H7 (cell line): ENCODE measurements at regions not wholly inside any gene's neighbourhood (a gene's known extent, or its start where the extent isn't known, plus 50 kb on each side); places are given as distances from the start of the nearest gene placed in this dataset.
A peak's percentile ranks its signal among the peaks of the same experiment; 100 is the strongest.
"Not testable (repeated sequence)": the region's sequence is repeated elsewhere in the genome, so short reads cannot be mapped to it uniquely, and the experiment has no call there.

Experiments used
- DNase-seq: peaks from one replicate; pipeline ENCODE4 v3.0.0; 2012
- H3K27me3 ChIP-seq: 2 replicates; pipeline ENCODE4 v1.6.0; 2011; ENCODE audit warnings: mild to moderate bottlenecking, low read length; ENCODE audit not compliant: control insufficient read depth, insufficient read depth
- H3K36me3 ChIP-seq: replicated peaks from 2 replicates; pipeline ENCODE4 v1.5.1; 2011; ENCODE audit warnings: low read length; ENCODE audit not compliant: control insufficient read depth, insufficient read depth
- H3K4me3 ChIP-seq: 2 replicates; pipeline ENCODE4 v1.5.1; 2011; ENCODE audit warnings: low read depth, mild to moderate bottlenecking, control low read depth, low read length, moderate library complexity; ENCODE audit not compliant: insufficient read depth

DNA sequence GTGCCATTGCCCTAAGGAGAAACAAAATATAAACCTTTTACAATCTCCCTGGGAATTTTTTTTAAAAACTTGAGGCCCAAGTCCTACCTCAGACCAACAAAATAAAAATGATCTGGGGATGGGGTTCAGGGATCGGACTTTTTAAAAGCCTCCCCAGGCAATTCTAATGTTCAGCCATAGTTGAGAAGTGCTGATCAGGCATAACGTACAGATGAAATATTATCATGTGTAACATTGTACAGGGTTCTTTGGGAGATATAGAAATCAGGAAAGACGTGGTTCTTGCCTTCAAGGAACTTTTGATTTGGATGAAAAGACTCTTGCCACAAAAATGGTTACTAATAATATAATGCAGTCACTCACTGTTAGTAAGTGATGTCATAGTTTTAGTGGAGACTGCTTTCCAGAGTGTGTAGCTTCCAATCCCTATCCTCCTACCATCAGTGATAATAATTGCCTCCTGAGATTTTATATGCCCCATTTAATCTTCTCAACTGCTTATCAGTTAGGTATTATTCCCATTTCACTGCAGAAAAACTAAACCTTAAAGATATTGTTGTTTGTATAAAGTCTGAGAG is 135.6 kb downstream of the BRMS1L start:
- Histone ChIP-seq H3K27me3 (no peaks in the 10 kb centered on the region), H3K4me3 (no peak overlapping the region), H3K36me3 (no peaks in the 10 kb centered on the region)
- DNase-seq: no peak

DNA sequence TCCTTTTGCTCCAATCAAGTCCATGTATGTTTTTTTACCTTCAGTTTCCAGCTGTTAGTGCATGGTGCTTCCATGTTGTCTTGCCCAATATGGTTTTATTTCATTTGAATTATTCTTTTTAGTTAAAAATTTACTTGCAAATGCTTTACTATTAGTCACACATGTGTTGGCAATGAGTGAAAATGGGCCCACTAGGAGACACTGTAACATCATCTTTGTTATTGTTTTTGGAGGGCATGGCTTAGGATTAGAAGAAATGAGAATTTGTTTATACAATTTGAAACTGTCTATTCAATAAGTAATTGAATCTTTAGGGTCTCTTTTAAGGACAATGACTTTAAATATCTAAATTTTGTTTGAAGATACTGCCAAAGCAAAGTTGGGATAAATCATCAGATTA is 133.7 kb downstream of the BRMS1L start:
- no peak for DNase-seq
- Histone ChIP-seq H3K36me3 (no peaks in the 10 kb centered on the region), H3K4me3 (no peak overlapping the region), H3K27me3 (no peaks in the 10 kb centered on the region)

DNA sequence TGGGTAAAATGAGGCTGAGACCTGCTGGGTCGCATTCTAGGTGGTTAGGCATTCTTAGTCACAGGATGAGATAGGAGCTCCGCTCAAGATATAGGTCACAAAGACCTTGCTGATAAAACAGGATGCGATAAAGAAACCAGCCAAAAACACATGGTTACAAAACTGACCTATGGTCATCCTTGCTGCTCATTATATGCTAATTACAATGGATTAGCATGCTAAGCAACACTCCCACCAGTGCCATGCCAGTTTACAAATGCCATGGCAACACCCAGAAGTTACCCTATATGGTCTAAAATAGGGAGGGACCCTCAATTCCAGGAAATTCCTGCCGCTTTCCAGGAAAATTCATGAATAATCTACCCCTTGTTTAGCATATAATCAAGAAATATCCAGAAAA is 132.4 kb downstream of the BRMS1L start:
- no peaks in the 10 kb centered on the region for H3K36me3 ChIP-seq
- no peaks in the 10 kb centered on the region for H3K27me3 ChIP-seq
- no peak for DNase-seq
- H3K4me3 ChIP-seq: no peak overlapping the region

DNA sequence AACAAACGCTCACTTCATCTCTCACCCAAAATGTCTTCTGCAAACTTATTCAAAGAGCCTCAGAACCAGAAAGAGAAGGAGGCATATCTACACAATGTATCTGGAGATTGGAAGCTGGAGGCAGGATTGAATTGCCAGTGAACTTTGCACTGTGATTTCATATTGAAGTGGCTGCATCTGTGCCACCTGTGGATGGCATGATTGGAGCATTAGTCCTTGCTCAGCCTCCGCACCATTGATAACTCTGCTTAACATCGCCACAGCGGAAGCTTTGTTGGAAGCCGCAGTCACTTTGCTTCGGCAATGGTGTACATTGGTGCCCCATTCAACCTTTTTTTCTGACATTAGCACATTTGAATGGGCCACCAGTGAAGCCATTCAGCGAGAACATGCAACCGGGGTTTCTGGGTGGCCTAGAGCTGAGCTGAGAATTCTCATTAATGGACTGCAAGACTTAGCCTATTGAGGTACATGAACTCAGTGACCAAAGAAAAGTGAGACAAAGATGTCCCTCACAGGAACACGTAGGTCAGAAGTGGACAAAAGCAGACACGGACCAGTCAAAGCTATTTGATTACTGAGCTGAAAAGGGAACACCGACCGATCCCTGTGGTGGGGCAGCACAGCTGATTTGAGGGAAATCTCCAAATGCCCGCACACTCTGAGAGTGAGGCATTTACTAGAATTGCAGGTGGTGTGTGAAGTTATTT is 130.4 kb downstream of the BRMS1L start:
- H3K36me3 ChIP-seq: no peaks in the 10 kb centered on the region
- no peak for DNase-seq
- no peaks in the 10 kb centered on the region for H3K27me3 ChIP-seq
- H3K4me3 ChIP-seq: no peak overlapping the region

DNA sequence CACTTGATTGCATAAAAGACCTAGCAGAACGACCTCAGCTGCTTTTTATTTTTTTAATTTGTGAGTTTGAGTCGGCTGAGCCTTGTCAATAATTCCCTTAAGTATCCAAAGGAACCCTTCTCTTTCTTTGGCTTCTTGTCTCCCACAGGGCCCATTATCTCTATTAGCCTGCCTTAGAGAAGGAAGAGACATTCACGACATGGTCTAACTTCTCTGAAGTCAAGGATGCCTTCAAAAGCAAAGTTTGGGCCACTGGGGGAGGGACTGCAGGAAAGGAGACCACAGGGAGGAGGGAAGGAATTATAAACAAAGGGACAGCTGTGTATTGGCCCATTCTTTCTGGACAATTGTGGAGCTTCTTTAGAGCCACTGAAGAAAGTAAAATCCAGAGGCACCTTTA is 126.4 kb downstream of the BRMS1L start:
- H3K36me3 ChIP-seq: no peaks in the 10 kb centered on the region
- no peak for DNase-seq
- no peaks in the 10 kb centered on the region for H3K27me3 ChIP-seq
- no peak overlapping the region for H3K4me3 ChIP-seq

DNA sequence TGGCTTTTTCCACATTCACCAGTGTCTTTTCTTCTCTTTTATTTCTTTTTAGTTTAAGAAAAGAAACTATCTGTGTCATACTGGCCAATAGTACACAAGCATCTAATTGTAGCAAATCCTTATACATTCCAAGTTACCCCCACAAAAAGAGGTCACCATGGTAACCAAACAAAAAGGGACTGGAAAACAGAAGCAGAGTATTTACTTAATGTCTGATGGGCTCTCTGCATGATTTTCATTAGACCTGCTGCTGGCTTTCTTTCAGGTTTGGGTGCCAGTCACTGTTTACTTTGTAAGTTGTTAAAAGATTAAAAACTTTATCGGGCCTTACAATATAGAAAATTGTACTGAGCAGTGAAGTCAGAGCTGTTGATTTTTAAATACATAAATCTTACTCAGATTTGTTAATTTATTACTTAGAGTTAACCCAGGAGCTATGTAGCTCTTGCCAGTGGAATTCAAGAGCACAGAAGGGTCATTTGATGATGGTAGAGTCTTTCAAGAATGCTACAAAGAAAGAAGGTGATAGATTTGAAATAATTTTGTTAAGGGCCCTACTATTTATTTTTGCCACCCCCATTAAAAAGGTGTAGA is 123.9 kb downstream of the BRMS1L start:
- DNase-seq: no peak
- Histone ChIP-seq H3K36me3 (no peaks in the 10 kb centered on the region), H3K27me3 (no peaks in the 10 kb centered on the region), H3K4me3 (no peak overlapping the region)

DNA sequence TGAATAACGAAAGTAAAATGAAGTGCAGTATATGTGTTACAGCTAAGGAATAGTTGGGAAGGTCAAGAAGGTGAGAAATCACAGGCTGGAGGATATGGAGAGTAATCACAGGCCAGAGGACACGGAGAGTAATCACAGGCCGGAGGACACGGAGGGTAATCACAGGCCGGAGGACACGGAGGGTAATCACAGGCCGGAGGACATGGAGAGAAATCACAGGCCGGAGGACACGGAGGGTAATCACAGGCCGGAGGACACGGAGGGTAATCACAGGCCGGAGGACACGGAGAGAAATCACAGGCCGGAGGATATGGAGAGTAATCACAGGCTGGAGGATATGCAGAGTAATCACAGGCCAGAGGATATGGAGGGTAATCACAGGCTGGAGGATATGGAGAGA is 121.8 kb downstream of the BRMS1L start:
- not testable (repeated sequence) for DNase-seq, H3K4me3 ChIP-seq, H3K27me3 ChIP-seq, H3K36me3 ChIP-seq

DNA sequence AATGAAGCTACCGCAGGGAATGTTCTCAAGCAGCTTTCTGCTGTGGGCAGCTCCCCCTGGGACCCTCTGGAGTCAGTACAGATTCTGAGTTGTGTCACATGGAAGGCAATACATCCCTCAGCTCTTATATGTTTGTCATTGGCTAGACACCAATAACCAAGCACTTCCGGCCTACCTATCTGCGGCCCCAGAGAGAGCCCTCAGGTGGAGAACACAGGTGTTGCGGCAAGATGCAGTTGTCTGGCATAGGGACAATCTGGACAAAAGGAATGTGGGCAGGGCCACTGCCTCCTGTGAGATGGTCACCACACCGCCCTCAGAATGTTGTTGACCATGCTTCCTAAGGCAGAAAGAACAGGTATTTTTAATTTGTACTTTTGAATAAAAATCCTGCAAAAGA is 118.7 kb downstream of the BRMS1L start:
- H3K27me3 ChIP-seq: no peaks in the 10 kb centered on the region
- H3K4me3 ChIP-seq: no peak overlapping the region
- peak; percentile 73 for DNase-seq
- H3K36me3 ChIP-seq: no peaks in the 10 kb centered on the region

DNA sequence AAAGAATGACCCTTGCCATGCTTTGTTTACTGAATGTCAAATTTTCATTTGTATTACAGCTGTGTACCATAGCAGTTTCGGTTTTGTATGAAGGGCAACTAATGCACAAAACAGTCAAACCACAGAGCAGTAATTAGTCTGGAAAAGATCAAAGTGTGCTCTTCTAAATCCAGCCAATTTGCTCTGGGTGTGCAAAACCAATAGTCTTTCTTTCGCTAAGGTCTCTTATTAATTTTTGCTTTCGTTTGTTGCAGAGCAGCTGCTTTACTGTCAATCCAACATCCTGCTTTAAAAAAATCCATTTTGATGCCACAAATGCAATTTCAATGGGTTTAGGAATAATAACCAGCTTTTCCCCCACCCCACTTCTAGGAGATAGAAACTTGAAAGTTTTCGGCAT is 114.2 kb downstream of the BRMS1L start:
- no peaks in the 10 kb centered on the region for H3K36me3 ChIP-seq
- DNase-seq: no peak
- no peak overlapping the region for H3K4me3 ChIP-seq
- peaks cover 2% of the 10 kb centered on the region for H3K27me3 ChIP-seq

DNA sequence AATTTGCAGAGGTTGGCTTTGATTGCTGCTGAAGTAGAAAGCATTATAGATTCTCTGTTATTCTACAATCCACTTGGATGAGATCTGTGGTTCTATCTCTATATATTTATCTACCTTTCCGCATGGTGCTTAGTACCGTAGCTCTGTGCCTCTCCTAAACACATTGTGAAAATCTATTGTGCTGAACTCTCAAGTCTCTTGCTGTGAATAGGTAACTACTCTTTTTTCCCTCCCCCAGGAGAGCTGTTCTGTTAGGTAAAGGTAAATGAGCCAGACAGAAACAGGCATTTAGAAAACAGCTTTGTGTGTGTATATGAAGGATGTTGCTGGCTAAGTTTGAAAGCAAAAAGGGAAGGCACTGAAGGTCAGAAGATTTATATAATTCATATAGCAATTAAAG is 112.6 kb downstream of the BRMS1L start:
- DNase-seq: peak; percentile 20
- Histone ChIP-seq H3K4me3 (no peak overlapping the region), H3K27me3 (peaks cover 2% of the 10 kb centered on the region), H3K36me3 (no peaks in the 10 kb centered on the region)

DNA sequence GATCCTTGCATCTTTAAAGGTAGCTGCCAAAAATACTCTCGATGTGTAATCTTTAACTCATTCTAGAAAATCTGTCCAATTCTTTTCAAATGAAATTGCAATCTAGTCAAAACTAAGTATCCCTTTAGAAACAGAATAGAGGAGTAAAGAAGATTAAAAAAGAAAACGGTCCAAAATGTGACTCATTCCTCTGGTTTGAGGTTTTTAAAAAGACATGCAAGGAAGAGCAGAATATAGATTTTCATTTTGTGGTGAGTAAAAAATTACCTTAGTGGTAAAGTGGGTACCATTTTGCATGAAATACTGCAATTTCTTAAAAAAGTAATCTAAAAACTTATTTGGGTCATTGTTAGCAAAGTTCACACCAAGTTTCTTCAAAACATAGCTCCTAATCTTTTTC is 108.4 kb downstream of the BRMS1L start:
- Histone ChIP-seq H3K4me3 (no peak overlapping the region), H3K27me3 (peaks cover 2% of the 10 kb centered on the region), H3K36me3 (no peaks in the 10 kb centered on the region)
- DNase-seq: no peak

DNA sequence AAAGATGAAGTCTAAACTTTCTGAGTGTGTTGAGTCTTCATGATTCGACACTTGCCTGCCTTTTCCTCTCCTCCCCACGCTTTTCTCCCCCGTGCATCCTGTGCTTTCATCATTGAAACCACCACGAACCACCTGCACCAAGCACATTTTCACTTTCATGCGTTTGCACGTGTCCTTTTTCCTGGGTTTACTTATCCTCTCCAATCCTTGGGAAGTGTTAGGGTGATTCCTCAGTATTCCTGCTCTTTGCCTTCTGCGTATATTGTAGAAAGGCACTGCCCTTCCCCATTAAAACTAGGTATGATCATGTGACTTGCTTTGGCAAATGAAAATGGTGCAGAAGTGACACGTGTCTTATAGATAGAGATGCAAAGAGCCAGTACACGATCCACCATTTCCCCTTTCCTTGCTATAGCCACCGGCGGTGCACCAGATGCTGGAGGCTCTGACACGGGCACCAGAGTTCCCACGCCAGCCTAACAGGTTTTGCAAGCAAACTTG is 106.6 kb downstream of the BRMS1L start:
- no peak overlapping the region for H3K4me3 ChIP-seq
- no peak for DNase-seq
- H3K36me3 ChIP-seq: no peaks in the 10 kb centered on the region
- H3K27me3 ChIP-seq: peaks cover 2% of the 10 kb centered on the region; the same call in 1 of the 2 replicates

DNA sequence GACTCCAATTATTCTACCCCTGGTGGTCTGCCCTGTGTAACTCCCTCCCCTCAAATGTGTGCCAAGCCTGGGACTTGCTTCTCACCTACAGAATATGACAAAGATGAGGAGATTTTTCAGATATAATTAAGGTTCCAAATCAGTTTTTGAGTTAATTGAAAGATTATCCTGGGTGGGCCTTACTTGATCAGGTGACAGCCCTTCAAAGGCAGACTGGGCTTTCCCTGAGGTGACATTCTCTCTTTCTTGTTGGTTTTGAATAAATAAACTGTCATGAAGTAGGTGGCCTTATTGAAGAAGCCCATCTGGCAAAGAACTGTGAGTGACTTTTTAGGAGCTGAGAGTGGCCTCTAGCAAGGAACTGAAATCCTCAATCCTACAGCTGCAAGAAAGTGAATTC is 106.0 kb downstream of the BRMS1L start:
- Histone ChIP-seq H3K4me3 (no peak overlapping the region), H3K27me3 (0 out of 2 replicates have a peak, but pooled peaks cover under 1% of the 10 kb centered on the region), H3K36me3 (no peaks in the 10 kb centered on the region)
- DNase-seq: no peak

DNA sequence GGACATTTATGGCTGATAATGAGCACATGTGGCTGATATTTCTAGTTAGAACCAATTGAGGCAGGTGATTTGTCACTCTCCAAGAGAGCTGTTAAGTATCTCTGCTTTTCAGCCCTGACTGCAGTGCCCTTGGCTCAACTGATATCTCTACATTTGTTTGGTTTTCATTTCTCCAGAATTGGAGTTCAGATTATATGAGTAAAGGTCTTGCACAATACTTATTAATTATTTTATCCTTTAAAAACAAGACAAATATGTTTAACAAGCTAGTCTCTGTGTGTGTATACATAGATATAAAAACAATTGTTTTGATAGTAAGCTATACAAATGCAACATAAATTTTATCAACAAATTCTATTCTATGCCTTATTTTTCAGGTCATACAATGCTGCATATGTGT is 105.2 kb downstream of the BRMS1L start:
- no peak for DNase-seq
- Histone ChIP-seq H3K27me3 (no peaks in the 10 kb centered on the region), H3K4me3 (no peak overlapping the region), H3K36me3 (no peaks in the 10 kb centered on the region)

DNA sequence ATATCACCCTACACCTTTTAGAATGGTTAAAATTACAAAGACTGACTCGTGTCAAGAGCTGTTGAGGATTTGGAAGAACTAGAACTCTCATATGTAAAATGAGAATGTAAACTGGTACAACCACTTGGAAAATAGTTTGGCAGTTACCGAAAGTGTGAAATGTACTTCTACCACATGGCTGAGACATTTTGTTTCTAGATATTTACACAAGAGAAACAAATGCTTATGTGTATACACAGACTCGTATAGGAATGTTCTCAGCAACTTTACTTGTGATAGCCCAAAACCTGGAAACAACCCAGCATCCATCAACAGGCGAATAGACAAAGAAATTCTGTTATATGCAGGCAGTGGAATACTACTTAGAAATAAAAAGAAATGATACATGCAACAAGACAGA is 103.0 kb downstream of the BRMS1L start:
- no peak for DNase-seq
- Histone ChIP-seq H3K27me3 (no peaks in the 10 kb centered on the region), H3K4me3 (no peak overlapping the region), H3K36me3 (no peaks in the 10 kb centered on the region)
